ENCODE measurements at regions not wholly inside any gene's neighbourhood (a gene's known extent, or its start where the extent isn't known, plus 50 kb on each side); places are given as distances from the start of the nearest gene placed in this dataset.
"Not testable (repeated sequence)": the region's sequence is repeated elsewhere in the genome, so short reads cannot be mapped to it uniquely, and the experiment has no call there.

DNA sequence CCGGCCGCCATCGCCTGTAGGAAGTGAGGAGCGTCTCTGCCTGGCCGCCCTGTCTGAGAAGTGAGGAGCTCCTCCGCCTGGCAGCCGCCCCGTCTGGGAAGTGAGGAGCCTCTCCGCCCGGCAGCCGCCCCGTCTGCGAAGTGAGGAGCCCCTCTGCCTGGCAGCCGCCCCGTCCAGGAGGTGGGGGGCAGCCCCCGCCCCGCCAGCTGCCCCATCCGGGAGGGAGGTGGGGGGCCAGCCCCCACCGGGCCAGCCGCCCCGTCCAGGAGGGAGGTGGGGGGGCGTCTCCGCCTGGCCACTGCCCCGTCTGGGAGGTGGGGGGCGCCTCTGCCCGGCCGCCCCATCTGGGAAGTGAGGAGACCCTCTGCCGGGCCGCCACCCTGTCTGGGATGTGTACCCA, 70.6 kb upstream of the HPF1 start:
- not testable (repeated sequence) for TF ChIP-seq CTCF (IDR thresholded peaks at IDR 0.05; ENCODE audit: poor library complexity); EZH2phosphoT487 (IDR thresholded peaks at IDR 0.05; ENCODE audit: low read depth, severe bottlenecking, unreplicated experiment)
